AG08396 (cell line): ENCODE measurements at regions not wholly inside any gene's neighbourhood (a gene's known extent, or its start where the extent isn't known, plus 50 kb on each side); places are given as distances from the start of the nearest gene placed in this dataset.

Experiments
- DNase-seq: peaks from one replicate; pipeline ENCODE4 v3.0.0; 2012; ENCODE audit warnings: low spot score, mixed read lengths

- no peak for DNase-seq
These were observed 2018.0 kb upstream of the PCDH20 start for GRCh38 chr13:63433546-63434150.

GRCh38 chr13:63427170-63427569, 2011.5 kb upstream of the PCDH20 start:
- DNase-seq: no peak

- DNase-seq: no peak
These were observed 2009.5 kb upstream of the PCDH20 start for GRCh38 chr13:63425131-63425530.

- no peak for DNase-seq
These were observed 2005.5 kb upstream of the PCDH20 start for GRCh38 chr13:63421123-63421522.

- no peak for DNase-seq
These were observed 2005.0 kb upstream of the PCDH20 start for GRCh38 chr13:63420685-63421084.

GRCh38 chr13:63414247-63414646, 1998.6 kb upstream of the PCDH20 start:
- DNase-seq: no peak

GRCh38 chr13:63409791-63410351, 1994.2 kb upstream of the PCDH20 start:
- DNase-seq: no peak

- no peak for DNase-seq
These were observed 1992.9 kb upstream of the PCDH20 start for GRCh38 chr13:63408331-63409189.

GRCh38 chr13:63403733-63404132, 1988.1 kb upstream of the PCDH20 start:
- no peak for DNase-seq

GRCh38 chr13:63396746-63397145, 1981.1 kb upstream of the PCDH20 start:
- no peak for DNase-seq

- DNase-seq: no peak
These were observed 1977.5 kb upstream of the PCDH20 start for GRCh38 chr13:63393112-63393511.

- no peak for DNase-seq
These were observed 1974.1 kb upstream of the PCDH20 start for GRCh38 chr13:63389756-63390155.

- DNase-seq: no peak
These were observed 1965.6 kb upstream of the PCDH20 start for GRCh38 chr13:63381078-63381859.

- DNase-seq: no peak
These were observed 1962.3 kb upstream of the PCDH20 start for GRCh38 chr13:63377986-63378385.

- DNase-seq: no peak
These were observed 1954.5 kb upstream of the PCDH20 start for GRCh38 chr13:63370101-63370500.

- no peak for DNase-seq
These were observed 1952.0 kb upstream of the PCDH20 start for GRCh38 chr13:63367522-63368198.

GRCh38 chr13:63364159-63364558, 1948.5 kb upstream of the PCDH20 start:
- DNase-seq: no peak

- DNase-seq: no peak
These were observed 1935.9 kb upstream of the PCDH20 start for GRCh38 chr13:63351533-63351932.

GRCh38 chr13:63351081-63351480, 1935.4 kb upstream of the PCDH20 start:
- no peak for DNase-seq

- DNase-seq: no peak
These were observed 1930.2 kb upstream of the PCDH20 start for GRCh38 chr13:63345835-63346234.

GRCh38 chr13:63344711-63345110, 1929.1 kb upstream of the PCDH20 start:
- DNase-seq: no peak

GRCh38 chr13:63337921-63338320, 1922.3 kb upstream of the PCDH20 start:
- DNase-seq: no peak
